SKM-1 treated with dmso at 0.1 percent for 144 hours (cell line): ENCODE measurements at regions not wholly inside any gene's neighbourhood (a gene's known extent, or its start where the extent isn't known, plus 50 kb on each side); places are given as distances from the start of the nearest gene placed in this dataset.

Experiments used
- DNase-seq: peaks from one replicate; lab custom pipeline; 2025; ENCODE audit not compliant: unreplicated experiment; lab: John Stamatoyannopoulos, UW

GRCh38 chr5:6868171-6868570 lies 154.9 kb downstream of the TENT4A start:
- no peak for DNase-seq

- DNase-seq = no peak
Measured at GRCh38 chr5:6868575-6869215, 155.5 kb downstream of the TENT4A start.

GRCh38 chr5:6869677-6870076 lies 156.4 kb downstream of the TENT4A start:
- no peak for DNase-seq

- no peak for DNase-seq
Measured at GRCh38 chr5:6872441-6873160, 159.4 kb downstream of the TENT4A start.

GRCh38 chr5:6873359-6873758 lies 160.1 kb downstream of the TENT4A start:
- no peak for DNase-seq

GRCh38 chr5:6875376-6875775 lies 162.1 kb downstream of the TENT4A start:
- DNase-seq = no peak

GRCh38 chr5:6877986-6878828 lies 165.0 kb downstream of the TENT4A start:
- DNase-seq = no peak

- DNase-seq = no peak
Measured at GRCh38 chr5:6885581-6885980, 172.3 kb downstream of the TENT4A start.

GRCh38 chr5:6886866-6887265 lies 173.6 kb downstream of the TENT4A start:
- no peak for DNase-seq

- DNase-seq = no peak
Measured at GRCh38 chr5:6889030-6889429, 175.8 kb downstream of the TENT4A start.

- DNase-seq = no peak
Measured at GRCh38 chr5:6899221-6899620, 186.0 kb downstream of the TENT4A start.

GRCh38 chr5:6900247-6901227 lies 187.3 kb downstream of the TENT4A start:
- DNase-seq = no peak

- no peak for DNase-seq
Measured at GRCh38 chr5:6902094-6902493, 188.9 kb downstream of the TENT4A start.

- DNase-seq = no peak
Measured at GRCh38 chr5:6902597-6902996, 189.4 kb downstream of the TENT4A start.

- no peak for DNase-seq
Measured at GRCh38 chr5:6903934-6904333, 190.7 kb downstream of the TENT4A start.

GRCh38 chr5:6904860-6905259 lies 191.6 kb downstream of the TENT4A start:
- no peak for DNase-seq

- DNase-seq = no peak
Measured at GRCh38 chr5:6905423-6905822, 192.2 kb downstream of the TENT4A start.

GRCh38 chr5:6905883-6906282 lies 192.7 kb downstream of the TENT4A start:
- no peak for DNase-seq

- DNase-seq = no peak
Measured at GRCh38 chr5:6907320-6907918, 194.2 kb downstream of the TENT4A start.

- no peak for DNase-seq
Measured at GRCh38 chr5:6909901-6910300, 196.7 kb downstream of the TENT4A start.
